RWPE1 (cell line): ENCODE measurements at regions not wholly inside any gene's neighbourhood (a gene's known extent, or its start where the extent isn't known, plus 50 kb on each side); places are given as distances from the start of the nearest gene placed in this dataset.
A peak's percentile ranks its signal among the peaks of the same experiment; 100 is the strongest.

Source experiments
- CTCF ChIA-PET: fragments of 350-600 bp; sonication (Branson Sonifier 250); formaldehyde crosslinking; extraction: SDS; loops from one replicate; lab custom pipeline; 2021; lab: Yijun Ruan, JAX
- POLR2A ChIA-PET: fragments of 400-600 bp; formaldehyde crosslinking; extraction: SDS; loops from one replicate; lab custom pipeline; 2020; ENCODE audit warnings: antibody characterized with exemption; ENCODE audit not compliant: low non-redundant PET; lab: Yijun Ruan, JAX
- DNase-seq: peaks from one replicate; pipeline ENCODE4 v3.0.0; 2012; ENCODE audit warnings: low spot score
- H3K27ac ChIP-seq: fragments of 450-650 bp; 2 replicates; pipeline ENCODE4 v1.5.1; 2017
- TF ChIP-seq, protein P1 (sequence below): fragments of 450-650 bp; conservative IDR thresholded peaks from 2 replicates; pipeline ENCODE4 v1.5.1; 2017; ENCODE audit warnings: low read depth, mild to moderate bottlenecking

- ChIA-PET CTCF (no interaction called here), POLR2A (no interaction called here)
- TF ChIP-seq, protein P1, sequence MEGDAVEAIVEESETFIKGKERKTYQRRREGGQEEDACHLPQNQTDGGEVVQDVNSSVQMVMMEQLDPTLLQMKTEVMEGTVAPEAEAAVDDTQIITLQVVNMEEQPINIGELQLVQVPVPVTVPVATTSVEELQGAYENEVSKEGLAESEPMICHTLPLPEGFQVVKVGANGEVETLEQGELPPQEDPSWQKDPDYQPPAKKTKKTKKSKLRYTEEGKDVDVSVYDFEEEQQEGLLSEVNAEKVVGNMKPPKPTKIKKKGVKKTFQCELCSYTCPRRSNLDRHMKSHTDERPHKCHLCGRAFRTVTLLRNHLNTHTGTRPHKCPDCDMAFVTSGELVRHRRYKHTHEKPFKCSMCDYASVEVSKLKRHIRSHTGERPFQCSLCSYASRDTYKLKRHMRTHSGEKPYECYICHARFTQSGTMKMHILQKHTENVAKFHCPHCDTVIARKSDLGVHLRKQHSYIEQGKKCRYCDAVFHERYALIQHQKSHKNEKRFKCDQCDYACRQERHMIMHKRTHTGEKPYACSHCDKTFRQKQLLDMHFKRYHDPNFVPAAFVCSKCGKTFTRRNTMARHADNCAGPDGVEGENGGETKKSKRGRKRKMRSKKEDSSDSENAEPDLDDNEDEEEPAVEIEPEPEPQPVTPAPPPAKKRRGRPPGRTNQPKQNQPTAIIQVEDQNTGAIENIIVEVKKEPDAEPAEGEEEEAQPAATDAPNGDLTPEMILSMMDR, result no peak
- H3K27ac ChIP-seq, result no peak overlapping the region
- no peak for DNase-seq
Measured at GRCh38 chr7:84492098-84493034, 297.8 kb upstream of the SEMA3A start.

- H3K27ac ChIP-seq, result no peak overlapping the region
- TF ChIP-seq, protein P1, result no peak
- ChIA-PET POLR2A (interaction anchor here (0.7 kb wide), 1 partner anchor 9 kb away, joined by 10 read pairs; no protein-coding TSS in a partner anchor), CTCF (no interaction called here)
- DNase-seq, result no peak
Measured at GRCh38 chr7:84490661-84491060, 296.1 kb upstream of the SEMA3A start.

GRCh38 chr7:84484502-84485079, 290.0 kb upstream of the SEMA3A start:
- no peak overlapping the region for H3K27ac ChIP-seq
- ChIA-PET POLR2A (no interaction called here), CTCF (no interaction called here)
- TF ChIP-seq, protein P1, result no peak
- peak; percentile 29 for DNase-seq

GRCh38 chr7:84482476-84482875, 287.9 kb upstream of the SEMA3A start:
- CTCF ChIA-PET, result no interaction called here
- DNase-seq, result no peak
- no peak overlapping the region for H3K27ac ChIP-seq
- POLR2A ChIA-PET, result no interaction called here
- TF ChIP-seq, protein P1, result no peak

- POLR2A ChIA-PET, result no interaction called here
- no peak overlapping the region for H3K27ac ChIP-seq
- CTCF ChIA-PET, result interaction anchor here (0.6 kb wide), 1 partner anchor 543 kb away, joined by 3 read pairs; no protein-coding TSS in a partner anchor
- no peak for DNase-seq
- TF ChIP-seq, protein P1, result no peak
Measured at GRCh38 chr7:84479059-84479458, 284.5 kb upstream of the SEMA3A start.

GRCh38 chr7:84477786-84478478, 283.3 kb upstream of the SEMA3A start:
- POLR2A ChIA-PET, result no interaction called here
- DNase-seq, result peak; percentile 41
- TF ChIP-seq, protein P1, result no peak
- CTCF ChIA-PET, result no interaction called here
- no peak overlapping the region for H3K27ac ChIP-seq
